DMS79 (cell line): ENCODE measurements at regions not wholly inside any gene's neighbourhood (a gene's known extent, or its start where the extent isn't known, plus 50 kb on each side); places are given as distances from the start of the nearest gene placed in this dataset.
A peak's percentile ranks its signal among the peaks of the same experiment; 100 is the strongest.
"Not testable (repeated sequence)": the region's sequence is repeated elsewhere in the genome, so short reads cannot be mapped to it uniquely, and the experiment has no call there.

ENCODE experiments used
- DNase-seq: peaks from one replicate; lab custom pipeline; 2025; lab: John Stamatoyannopoulos, UW

DNA sequence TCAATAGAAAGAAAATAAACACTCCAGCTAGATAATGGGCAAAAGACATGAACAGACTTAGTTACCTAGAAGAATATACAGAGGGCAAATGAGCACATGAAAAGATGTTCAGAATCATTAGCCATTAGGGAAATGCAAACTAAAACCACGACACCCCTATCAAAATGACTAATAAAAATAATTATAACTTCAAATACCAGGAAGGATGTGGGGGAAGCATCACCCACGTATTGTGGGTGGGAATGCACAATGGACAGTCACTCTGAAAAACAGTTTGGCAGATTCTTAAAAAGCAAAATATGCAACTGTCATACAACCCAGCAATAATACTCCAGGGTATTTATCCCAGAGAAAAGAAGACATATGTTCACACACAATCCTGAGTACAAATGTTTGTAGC lies 92.6 kb downstream of the DLL1 start:
- DNase-seq = no peak

DNA sequence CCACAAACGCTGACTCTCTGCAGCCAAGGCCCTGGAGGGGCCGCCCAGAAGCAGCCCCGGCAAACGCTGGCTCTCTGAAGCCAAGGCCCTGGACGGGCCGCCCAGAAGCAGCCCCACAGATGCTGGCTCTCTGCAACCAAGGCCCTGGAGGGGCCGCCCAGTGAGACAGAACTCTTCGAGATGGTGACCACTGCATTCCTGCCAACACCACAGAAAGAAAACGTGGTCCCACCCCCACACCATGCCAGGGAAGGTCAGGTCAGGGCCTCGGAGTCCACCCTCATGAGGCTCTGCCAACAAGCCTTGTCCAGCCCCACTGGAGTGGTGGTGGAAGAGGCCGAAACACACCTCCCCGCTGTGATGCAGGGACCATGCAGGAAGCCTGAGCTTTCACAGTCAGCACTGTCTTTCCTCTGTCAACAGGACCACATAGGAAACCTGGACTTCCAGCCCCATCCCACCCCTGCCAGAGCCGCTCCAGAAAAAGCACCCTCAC lies 97.5 kb downstream of the DLL1 start:
- no peak for DNase-seq

DNA sequence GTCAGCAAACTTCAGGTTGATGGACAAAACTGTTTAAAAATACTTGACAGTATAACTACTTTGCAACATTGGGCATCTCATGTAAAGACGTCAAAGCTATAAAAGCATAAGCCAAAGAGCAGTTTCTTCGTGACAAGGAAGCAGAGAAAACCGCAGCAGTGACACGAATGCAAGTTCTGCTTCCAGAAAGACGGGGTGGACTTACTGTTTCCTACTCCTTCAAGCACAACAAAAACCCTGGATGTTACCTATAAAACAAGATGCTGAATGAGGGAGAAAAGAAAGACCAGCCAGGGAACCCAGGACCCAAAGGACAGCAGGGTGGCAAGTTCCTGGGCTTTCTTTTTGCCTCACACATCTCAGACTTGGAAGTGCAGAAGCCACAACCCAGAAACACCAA lies 98.0 kb downstream of the DLL1 start:
- DNase-seq = no peak

DNA sequence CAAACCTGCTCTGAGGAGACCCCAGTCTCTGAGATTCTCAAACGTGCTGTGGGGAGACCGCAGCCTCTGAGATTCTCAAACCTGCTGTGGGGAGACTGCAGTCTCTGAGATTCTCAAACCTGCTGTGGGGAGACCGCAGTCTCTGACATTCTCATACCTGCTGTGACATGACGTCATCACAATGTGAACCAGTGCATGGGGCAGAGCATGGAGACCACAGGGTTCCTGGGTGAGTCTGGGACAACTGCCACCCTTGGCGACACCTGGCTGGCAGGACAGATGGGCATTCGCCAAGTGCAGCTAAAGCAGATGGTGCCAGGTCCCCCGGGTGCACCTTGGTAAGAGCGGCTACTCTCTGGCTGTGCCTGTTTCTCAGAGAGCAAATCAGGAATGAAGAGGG lies 98.8 kb downstream of the DLL1 start:
- DNase-seq = not testable (repeated sequence)

DNA sequence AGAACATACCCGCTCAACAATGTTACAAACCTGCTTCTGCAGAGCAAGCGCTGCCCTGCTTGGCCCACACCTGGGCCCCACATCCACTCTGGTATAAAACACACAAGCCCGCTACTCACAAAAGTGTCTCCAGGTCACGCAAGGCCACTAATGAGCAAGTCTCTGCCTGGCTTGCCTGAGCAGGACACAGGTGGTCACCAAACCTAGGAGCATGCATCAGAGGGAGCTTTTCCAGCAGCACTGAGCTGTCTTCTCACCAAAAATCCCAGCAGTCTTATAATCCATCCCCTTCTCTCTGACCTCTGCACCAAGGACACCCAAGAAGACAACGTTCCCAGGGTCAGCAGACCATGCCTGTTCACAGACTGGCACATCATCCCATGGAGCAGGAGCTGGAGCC lies 100.8 kb downstream of the DLL1 start:
- DNase-seq = no peak

DNA sequence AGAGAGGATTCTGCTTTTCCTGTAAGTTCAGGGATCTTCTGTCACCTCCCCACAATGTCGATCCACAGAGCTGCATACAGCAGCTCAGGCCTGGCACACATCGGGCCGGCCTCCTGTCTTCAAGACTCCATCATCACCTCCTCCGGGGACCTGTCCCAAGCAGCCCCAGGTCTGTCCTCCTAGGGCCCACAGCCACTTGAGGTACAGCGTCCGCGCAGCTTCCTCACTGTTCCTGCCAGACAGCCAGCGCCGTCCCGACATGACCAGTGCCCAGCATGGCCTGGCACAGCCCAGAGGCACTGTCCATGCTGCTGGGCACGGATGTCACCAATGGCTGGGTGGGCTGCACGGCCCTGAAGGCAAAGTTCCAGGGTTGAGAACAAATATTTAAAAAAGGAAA lies 101.6 kb downstream of the DLL1 start:
- no peak for DNase-seq

DNA sequence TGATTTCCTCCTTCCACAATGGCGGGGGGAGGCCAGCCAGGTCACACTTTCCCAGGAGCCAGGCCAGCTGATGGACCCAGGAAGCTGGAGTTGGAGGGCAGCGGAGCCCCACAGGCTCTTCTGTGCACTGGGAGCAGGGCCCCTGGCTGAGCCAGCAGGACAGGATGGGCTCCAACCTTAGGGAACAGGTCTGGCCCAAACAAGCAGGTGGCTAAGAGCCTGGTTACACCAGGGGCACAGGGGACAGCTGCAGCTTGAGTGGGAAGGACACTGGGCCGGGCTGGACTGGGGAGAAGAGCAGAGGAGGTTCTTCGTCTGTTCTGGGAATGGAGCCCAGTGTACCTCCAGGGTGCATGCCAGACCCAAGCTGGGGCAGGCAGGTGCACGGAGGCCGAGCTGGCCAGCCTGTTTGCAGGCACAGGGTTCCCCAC lies 102.3 kb downstream of the DLL1 start:
- DNase-seq = no peak

DNA sequence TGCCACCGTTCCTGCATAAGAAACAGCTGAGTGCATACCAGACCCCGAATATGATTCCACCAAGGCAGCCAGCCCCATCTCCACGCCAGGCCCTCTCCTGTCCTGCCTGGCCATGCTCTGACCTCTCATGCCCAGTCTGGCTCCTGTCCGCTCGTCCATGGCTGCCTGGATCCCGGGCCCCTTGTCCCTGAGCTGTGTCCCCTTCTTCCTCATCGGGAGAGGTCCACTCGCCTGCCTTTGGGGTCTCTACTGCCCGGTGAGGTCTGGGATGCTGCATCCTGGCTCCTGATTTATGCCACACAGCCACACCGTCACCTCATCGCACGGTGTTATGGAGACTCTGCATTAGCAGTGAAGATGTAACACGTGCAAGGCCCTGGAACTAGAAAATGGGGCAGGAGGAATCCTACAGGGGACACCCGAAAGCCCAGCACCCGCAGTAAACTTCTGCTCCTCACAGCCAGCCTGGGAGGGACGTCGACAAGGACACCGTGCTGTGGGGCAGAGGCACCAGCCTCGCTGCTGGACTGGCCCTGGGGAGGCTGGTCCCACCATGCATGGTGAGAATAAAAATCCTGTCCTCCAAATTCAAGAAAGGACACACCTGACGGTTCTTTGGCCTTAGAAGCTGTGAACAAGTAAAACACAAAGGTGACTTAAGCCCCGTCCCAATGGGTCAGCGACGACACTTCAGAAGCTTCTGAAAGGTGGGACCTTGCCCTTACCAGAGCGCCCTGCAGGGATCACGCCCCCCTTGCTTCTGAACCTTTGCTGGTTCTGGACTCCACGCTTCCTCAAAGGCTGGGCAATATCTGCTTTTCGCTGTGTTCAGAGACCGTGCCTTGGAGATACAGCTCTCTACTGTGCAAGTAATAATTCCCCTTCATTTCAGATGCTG lies 103.0 kb downstream of the DLL1 start:
- DNase-seq = no peak

DNA sequence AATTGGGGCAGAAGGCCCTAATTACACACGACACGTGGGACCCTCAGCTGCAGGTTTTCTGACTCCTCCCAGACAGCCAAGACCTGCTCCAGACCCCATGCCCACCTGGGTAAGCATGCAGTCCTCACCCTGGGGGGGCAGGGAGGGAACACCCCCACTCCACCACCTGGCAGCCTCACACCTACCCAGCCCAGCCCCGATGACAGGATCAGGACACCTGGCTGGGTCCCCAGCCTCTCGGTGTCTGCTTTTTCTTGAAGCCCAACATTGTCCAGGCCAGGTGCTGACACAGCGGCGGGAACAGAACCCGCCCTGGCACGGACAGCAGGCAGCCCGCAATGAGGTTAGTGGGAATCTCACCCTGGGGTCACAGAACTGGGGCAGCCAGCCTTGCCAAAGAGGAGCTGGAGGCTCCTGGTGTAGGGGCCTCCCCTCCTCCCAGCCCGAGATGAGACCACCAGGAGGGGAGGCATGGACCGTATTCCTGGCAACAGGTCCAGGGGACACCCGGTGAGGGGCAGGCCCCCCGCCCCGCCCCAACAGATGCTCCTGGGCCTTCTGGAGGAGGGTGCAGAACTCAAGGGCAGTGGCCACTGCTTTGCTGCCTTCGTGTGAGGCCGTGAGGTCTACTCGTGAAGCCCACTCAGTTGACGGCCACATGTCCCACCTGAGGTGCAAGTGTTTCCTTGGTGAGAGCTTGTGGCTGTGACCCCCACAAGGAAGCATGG lies 103.8 kb downstream of the DLL1 start:
- DNase-seq = no peak

DNA sequence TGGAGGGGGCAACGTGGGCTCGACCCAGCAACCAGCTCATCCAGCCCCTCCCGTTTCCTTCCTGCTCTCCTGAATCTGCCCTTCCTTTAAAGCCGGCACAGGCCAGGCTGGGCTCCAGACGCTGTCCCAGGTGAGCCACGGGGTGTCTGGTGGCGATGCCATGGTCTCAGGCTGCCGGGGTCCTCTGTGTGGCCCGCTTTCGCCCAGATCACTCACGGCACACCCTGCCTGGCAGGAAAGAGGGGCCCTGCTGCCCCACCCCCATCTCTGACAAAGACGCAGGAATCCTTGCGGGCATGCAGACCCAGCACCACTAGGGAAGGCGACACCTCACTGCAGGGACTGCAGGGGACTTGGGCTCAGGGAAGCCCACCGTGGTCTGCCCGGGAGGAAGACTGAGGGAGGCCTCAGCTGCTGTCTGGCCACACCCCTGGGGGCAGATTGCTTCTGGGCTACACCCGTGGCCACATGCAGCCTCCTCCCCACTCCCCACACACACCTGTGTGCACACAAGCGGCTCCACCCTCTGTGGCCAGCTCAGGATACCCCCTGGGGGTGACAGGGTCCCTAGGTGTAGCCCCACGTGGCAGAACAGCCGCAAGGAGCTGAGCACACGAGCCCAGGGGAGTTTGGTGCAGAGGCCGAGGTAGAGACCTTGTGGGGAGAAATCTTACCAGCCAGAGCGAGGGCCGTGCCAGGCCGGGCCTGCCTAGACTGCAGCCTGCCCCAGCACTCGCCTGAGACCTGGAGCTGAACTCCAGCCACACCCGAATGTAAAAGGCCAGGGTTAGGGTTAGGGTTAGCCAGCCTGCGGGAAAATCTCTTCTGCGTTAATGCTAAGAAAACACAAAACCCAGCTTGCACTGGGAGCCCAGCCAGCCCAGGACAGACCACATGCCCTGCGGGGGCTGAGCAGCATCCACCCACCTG lies 104.6 kb downstream of the DLL1 start:
- DNase-seq = no peak

DNA sequence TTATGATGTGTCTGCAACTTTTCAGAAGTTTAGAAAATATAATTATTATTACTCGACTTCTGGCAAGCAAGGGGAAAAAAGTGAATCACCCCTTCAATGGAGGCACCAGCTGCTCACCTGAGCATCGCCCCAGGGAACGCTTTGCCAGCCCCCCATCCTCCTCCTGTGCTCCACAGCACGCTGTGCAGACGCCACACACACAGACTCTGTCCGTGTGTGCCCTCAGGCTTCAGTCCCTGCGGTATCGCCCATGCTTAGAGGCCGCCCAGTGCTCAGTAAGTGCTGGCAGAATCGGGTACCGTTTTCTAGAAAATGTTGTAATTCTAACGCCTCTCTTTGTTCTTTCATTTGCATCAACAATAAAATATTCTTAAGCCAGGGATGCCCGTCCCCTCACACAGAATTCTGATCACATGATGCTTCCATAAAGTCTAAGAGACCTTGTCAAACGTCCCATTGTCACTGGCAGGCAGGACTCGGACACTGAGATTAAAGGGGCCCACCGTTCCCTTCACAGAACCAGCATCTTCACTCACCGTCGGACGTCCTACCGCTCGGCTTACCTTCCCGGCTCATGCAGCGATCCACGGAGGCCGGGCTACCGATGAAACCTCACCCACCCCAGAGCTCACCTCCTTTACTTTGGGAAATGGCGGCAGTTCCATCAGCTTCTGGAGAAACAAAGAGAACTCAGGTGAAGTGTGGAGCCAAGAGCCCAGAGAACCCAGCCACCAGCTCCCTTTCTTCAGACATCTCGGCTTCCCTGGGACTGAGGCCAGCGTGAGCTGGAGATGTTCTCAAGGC lies 105.5 kb downstream of the DLL1 start:
- no peak for DNase-seq

DNA sequence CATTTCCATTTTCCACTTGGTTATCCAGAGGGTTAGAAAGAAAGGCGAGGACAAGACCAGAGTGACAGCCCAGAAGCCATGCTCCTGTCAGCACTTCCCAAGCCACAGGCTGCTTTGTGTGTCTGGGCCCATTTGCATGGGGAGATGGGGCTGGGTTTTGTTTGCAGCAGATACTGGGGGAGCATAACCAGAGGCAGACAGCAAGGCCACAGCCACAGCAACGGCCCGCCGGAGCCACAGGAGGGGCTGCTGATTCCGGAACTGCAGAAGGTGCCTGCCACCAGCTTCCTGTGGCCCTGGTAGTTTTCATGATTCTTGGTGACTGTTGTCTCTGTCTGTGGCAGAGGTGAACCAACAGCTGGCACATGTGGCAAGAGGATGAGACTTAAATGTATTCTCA lies 106.6 kb downstream of the DLL1 start:
- no peak for DNase-seq

DNA sequence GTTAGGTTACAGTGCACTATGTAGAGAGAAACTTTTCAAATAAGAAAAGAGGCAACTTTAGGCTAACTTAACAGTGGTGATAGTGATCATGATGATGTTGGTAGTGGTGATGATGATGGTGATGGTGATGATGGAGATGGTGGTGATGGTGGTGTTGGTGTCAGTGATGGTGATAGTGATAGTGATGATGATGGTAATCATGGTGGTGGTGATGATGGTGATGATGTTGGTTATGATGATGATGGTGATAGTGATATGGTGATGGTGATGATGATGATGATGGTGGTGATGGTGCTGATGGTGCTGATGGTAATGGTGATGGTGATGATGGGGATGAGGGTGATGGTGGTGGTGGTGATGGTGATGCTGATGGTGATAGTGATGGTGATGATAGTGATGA lies 107.4 kb downstream of the DLL1 start:
- no peak for DNase-seq

DNA sequence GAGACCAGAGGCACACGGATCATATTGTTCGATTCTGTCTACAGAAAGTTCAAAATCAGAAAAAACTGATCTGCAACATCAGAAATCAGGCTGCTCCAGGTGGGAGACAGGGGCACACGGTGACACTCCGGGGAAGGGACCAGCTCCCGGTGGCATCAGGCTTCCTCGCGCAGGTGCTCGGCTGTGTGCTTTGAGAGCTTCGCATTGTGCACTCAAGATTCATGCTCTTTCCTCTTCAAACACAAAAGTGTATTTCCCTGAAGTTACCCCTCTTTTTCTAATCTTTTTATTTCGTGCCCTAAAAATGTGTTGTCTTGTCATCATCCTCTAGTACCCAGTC lies 108.1 kb downstream of the DLL1 start:
- DNase-seq = no peak

DNA sequence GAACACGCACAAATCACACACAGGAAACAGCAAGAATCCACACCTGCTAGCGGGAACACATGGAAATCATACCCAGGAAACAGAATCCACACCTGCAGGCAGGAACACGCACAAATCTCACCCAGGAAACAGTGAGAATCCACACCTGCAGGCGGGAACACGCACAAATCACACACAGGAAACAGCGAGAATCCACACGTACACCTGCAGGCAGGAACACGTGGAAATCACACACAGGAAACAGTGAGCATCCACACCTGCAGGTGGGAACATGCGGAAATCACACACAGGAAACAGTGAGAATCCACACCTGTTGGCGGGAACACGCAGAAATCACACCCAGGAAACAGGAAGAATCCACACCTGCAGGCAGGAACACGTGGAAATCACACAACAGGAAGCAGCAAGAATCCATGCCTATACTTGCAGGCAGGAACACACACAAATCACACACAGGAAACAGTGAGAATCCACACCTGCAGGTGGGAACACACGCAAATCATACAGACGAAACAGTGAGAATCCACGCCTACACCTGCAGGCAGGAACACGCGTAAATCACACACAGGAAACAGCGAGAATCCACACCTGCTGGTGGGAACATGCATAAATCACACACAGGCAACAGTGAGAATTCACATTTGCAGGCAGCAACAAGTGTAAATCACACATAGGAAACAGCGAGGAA lies 108.6 kb downstream of the DLL1 start:
- no peak for DNase-seq

DNA sequence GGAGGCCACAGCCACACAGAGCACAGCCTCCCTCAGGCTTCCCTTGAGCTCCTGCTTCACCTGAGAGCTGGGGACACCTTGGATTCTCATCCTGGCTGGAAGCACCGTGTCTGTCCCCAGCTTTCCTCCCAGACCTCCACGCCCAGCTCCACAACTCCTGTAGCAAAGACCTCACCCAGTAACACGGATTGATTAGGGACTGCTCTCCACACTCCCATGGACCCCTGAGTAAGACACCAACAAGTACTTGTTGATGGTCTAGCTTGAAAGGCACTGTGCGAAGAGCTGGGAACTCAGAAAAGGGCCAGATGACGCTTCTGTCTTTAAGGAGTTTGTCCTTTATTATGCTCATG lies 109.6 kb downstream of the DLL1 start:
- DNase-seq = no peak

DNA sequence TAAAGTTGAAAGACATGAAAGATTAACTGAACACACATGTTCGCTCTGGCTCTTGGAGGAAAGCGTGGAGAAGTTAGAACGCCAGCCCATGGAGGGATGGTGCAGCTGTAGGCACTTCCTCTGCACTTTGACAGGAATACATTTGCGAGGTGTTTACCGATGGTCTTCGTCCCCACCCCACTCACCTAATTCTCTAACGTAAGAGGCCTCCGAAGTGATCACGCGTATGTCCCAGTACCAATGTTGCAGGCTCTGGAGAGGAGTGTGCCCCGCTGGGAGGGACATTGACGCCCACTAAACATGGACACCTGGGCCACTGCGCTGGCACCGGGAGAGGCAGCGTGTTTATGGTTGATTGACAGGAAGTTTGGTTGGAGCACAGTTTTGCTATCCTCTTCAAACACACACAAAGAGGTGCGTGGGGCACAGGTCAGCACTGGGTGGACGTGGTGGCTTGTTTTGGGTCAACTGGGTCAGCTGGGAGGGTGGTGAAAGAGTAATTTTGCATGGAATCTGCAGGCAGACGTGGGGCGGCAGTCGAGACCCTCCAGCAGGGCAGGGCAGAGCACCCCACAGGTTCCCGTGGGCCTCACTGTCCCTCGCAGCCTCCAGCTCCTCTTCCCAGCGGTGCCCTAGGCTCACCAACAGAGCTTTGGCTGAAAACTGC lies 110.1 kb downstream of the DLL1 start:
- DNase-seq = no peak

DNA sequence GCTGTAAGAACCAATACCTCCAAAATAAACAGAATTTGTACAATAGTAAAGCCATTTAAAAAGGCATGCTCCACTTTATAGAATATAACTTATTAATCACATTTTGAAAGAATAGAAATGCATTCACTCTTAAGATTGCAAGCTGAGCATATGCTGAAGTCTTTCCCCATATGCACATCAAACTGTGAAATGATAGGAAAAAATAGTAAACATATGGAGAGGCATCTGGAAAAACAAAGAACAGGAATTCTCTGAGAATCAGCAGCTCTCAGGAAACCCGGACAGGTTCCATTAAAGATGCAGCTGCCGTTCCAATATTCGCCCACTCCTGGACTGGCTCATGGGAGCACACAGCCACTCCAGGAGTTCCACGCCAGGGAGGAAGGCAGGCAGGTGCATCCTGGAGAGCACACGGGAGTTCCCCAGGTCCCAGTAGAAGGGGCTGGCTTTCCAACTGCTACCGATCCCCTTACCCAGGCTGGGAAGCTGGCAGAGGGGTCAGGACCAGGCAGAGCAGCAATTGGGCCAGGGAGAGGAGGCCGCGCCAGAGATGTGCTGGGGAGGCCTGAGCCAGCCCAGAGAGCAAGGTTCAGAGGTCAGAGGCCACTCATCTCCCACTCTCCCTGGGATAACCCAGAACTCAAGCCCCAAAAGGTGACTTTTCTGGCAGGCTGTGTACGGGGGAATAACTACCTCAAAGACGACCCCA lies 111.1 kb downstream of the DLL1 start:
- DNase-seq = no peak

DNA sequence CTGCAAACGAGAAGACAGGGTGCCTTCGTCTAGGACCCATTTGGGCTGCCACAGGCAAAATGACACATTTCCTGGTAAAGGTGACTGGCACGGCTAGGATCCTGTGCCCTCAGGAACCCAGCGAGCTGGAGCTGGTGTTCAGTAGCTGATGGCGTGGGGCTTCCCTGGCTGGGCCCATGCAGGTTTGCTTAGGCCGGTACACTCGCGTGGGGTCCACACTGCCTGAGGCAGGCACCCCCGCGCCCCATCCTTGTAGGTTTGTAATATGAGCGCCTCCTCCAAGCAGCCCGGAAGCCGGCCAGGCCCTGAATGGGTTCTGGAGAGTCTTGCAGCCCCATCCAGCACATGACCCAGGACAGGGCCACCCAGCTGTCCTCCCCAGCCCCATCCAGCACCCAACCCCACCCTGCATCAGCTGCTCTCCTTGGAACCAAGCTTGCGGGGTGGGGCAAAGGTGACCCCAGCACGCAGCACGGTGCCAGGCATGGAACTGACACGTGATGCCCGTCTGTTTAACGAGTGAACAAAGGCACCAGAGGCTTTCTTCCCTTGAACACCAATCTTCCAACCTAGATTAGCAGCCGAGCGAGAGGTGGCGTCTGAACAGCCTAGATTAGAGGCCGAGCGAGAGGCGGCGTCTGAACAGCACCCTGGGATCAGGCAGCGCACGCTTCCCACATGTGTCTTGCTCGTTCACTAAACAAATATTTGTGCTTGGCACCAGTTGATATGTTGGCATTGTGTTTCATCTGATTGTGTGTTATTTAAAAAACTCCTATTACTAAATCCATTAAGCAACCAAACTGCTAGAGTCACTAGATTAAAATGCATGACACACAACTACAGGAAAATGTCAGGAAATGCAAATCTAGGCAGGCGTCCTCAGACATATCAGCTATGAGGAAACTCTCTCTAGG lies 112.1 kb downstream of the DLL1 start:
- peak; percentile 12 for DNase-seq
